ENCODE measurements at regions not wholly inside any gene's neighbourhood (a gene's known extent, or its start where the extent isn't known, plus 50 kb on each side); places are given as distances from the start of the nearest gene placed in this dataset.

GRCh38 chr1:5744341-5744740 is 247.9 kb downstream of the NPHP4 start:
- 63% methylated on average over 6 of the region's 6 CpGs for WGBS
- no peak overlapping the region for H3K27ac ChIP-seq (ENCODE audit: low read depth in 1 of 2, low read length in 2 of 2)
- no peak overlapping the region for H3K4me3 ChIP-seq (ENCODE audit: low read depth in 1 of 3, low read length in 3 of 3)
- H3K9ac ChIP-seq (ENCODE audit: low read depth in 1 of 2, low read length in 2 of 2) = no peak overlapping the region
- no peaks in the 10 kb centered on the region for H3K36me3 ChIP-seq (ENCODE audit: control insufficient read depth in 4 of 4, insufficient read depth in 3 of 4, low read depth in 1 of 4, low read length in 3 of 4)
- no peaks in the 10 kb centered on the region for H3K9me3 ChIP-seq (ENCODE audit: control insufficient read depth in 4 of 4, low read length in 3 of 4)
- peaks cover 0 to 8% (median 0%) of the 10 kb centered on the region in 4 donors for H3K27me3 ChIP-seq (ENCODE audit: control insufficient read depth in 4 of 4, insufficient read depth in 4 of 4, low read length in 3 of 4)
- no peak for DNase-seq (ENCODE audit: low spot score)
- no peaks in the 10 kb centered on the region for H3K4me1 ChIP-seq (ENCODE audit: control insufficient read depth in 4 of 4, insufficient read depth in 4 of 4, low read length in 3 of 4)
- TF ChIP-seq RAD21 (IDR thresholded peaks at IDR 0.05) (no peak), NR2F2 (IDR thresholded peaks at IDR 0.05) (no peak), SP1 (IDR thresholded peaks at IDR 0.05) (no peak)

GRCh38 chr1:5743435-5744095 is 248.7 kb downstream of the NPHP4 start:
- Histone ChIP-seq H3K9me3 (ENCODE audit: control insufficient read depth in 4 of 4, low read length in 3 of 4) (no peaks in the 10 kb centered on the region), H3K4me3 (ENCODE audit: low read depth in 1 of 3, low read length in 3 of 3) (no peak overlapping the region), H3K4me1 (ENCODE audit: control insufficient read depth in 4 of 4, insufficient read depth in 4 of 4, low read length in 3 of 4) (no peaks in the 10 kb centered on the region), H3K9ac (ENCODE audit: low read depth in 1 of 2, low read length in 2 of 2) (no peak overlapping the region), H3K27ac (ENCODE audit: low read depth in 1 of 2, low read length in 2 of 2) (no peak overlapping the region), H3K27me3 (ENCODE audit: control insufficient read depth in 4 of 4, insufficient read depth in 4 of 4, low read length in 3 of 4) (peaks cover 0 to 5% (median 0%) of the 10 kb centered on the region in 4 donors), H3K36me3 (ENCODE audit: control insufficient read depth in 4 of 4, insufficient read depth in 3 of 4, low read depth in 1 of 4, low read length in 3 of 4) (no peaks in the 10 kb centered on the region)
- 78% methylated on average over 13 of the region's 13 CpGs for WGBS
- no peak for DNase-seq (ENCODE audit: low spot score)
- no peak for TF ChIP-seq HNF4G (IDR thresholded peaks at IDR 0.05)
- TF ChIP-seq JUND (IDR thresholded peaks at IDR 0.05) = no peak
- no peak for TF ChIP-seq ZBTB33 (IDR thresholded peaks at IDR 0.05)

- Histone ChIP-seq H3K4me3 (ENCODE audit: low read depth in 1 of 3, low read length in 3 of 3) (no peak overlapping the region), H3K27me3 (ENCODE audit: control insufficient read depth in 4 of 4, insufficient read depth in 4 of 4, low read length in 3 of 4) (peaks cover 0 to 5% (median 0%) of the 10 kb centered on the region in 4 donors), H3K4me1 (ENCODE audit: control insufficient read depth in 4 of 4, insufficient read depth in 4 of 4, low read length in 3 of 4) (no peaks in the 10 kb centered on the region), H3K9me3 (ENCODE audit: control insufficient read depth in 4 of 4, low read length in 3 of 4) (no peaks in the 10 kb centered on the region), H3K9ac (ENCODE audit: low read depth in 1 of 2, low read length in 2 of 2) (no peak overlapping the region), H3K36me3 (ENCODE audit: control insufficient read depth in 4 of 4, insufficient read depth in 3 of 4, low read depth in 1 of 4, low read length in 3 of 4) (no peaks in the 10 kb centered on the region), H3K27ac (ENCODE audit: low read depth in 1 of 2, low read length in 2 of 2) (no peak overlapping the region)
- no peak for DNase-seq (ENCODE audit: low spot score)
- WGBS = 84% methylated on average over 14 of the region's 14 CpGs
- TF ChIP-seq SP1 (IDR thresholded peaks at IDR 0.05) = no peak
- no peak for TF ChIP-seq CTCF (IDR thresholded peaks at IDR 0.05; ENCODE audit: low read depth, low read length, missing input control)
- no peak for TF ChIP-seq EGR1 (IDR thresholded peaks at IDR 0.05; ENCODE audit: low read depth in 2 of 2)
- TF ChIP-seq YY1 (IDR thresholded peaks at IDR 0.05) = no peak
- TF ChIP-seq HNF4A (conservative IDR thresholded peaks at IDR 0.05) = no peak
Observed at GRCh38 chr1:5742801-5743200, 249.4 kb downstream of the NPHP4 start.

GRCh38 chr1:5742032-5742431 is 250.2 kb downstream of the NPHP4 start:
- 68% methylated on average over 9 of the region's 9 CpGs for WGBS
- H3K4me1 ChIP-seq (ENCODE audit: control insufficient read depth in 4 of 4, insufficient read depth in 4 of 4, low read length in 3 of 4) = no peaks in the 10 kb centered on the region
- no peak for DNase-seq (ENCODE audit: low spot score)
- no peaks in the 10 kb centered on the region for H3K36me3 ChIP-seq (ENCODE audit: control insufficient read depth in 4 of 4, insufficient read depth in 3 of 4, low read depth in 1 of 4, low read length in 3 of 4)
- no peaks in the 10 kb centered on the region for H3K9me3 ChIP-seq (ENCODE audit: control insufficient read depth in 4 of 4, low read length in 3 of 4)
- no peak overlapping the region for H3K4me3 ChIP-seq (ENCODE audit: low read depth in 1 of 3, low read length in 3 of 3)
- peaks cover 0 to 5% (median 0%) of the 10 kb centered on the region in 4 donors for H3K27me3 ChIP-seq (ENCODE audit: control insufficient read depth in 4 of 4, insufficient read depth in 4 of 4, low read length in 3 of 4)
- H3K27ac ChIP-seq (ENCODE audit: low read depth in 1 of 2, low read length in 2 of 2) = no peak overlapping the region
- no peak overlapping the region for H3K9ac ChIP-seq (ENCODE audit: low read depth in 1 of 2, low read length in 2 of 2)
- TF ChIP-seq NR2F2 (IDR thresholded peaks at IDR 0.05) (no peak), HNF4G (IDR thresholded peaks at IDR 0.05) (no peak), HNF4A (conservative IDR thresholded peaks at IDR 0.05) (no peak), MAX (IDR thresholded peaks at IDR 0.05) (no peak), RXRA (IDR thresholded peaks at IDR 0.05) (no peak), FOXA1 (IDR thresholded peaks at IDR 0.05) (no peak), REST (IDR thresholded peaks at IDR 0.05) (no peak), JUND (IDR thresholded peaks at IDR 0.05) (no peak), ATF3 (IDR thresholded peaks at IDR 0.05) (no peak), RAD21 (IDR thresholded peaks at IDR 0.05) (no peak), FOXA2 (IDR thresholded peaks at IDR 0.05) (no peak), SP1 (IDR thresholded peaks at IDR 0.05) (no peak), YY1 (IDR thresholded peaks at IDR 0.05) (no peak), EGR1 (IDR thresholded peaks at IDR 0.05; ENCODE audit: low read depth in 2 of 2) (no peak)
